NB4 (cell line): ENCODE measurements at regions not wholly inside any gene's neighbourhood (a gene's known extent, or its start where the extent isn't known, plus 50 kb on each side); places are given as distances from the start of the nearest gene placed in this dataset.
"Not testable (repeated sequence)": the region's sequence is repeated elsewhere in the genome, so short reads cannot be mapped to it uniquely, and the experiment has no call there.

Source experiments
- DNase-seq: peaks from one replicate; pipeline ENCODE4 v3.0.0; 2010; ENCODE audit warnings: low read depth
- H3K4me3 ChIP-seq: one replicate; pipeline ENCODE4 v1.5.1; 2011; ENCODE audit warnings: mild to moderate bottlenecking, low read depth, low read length, moderate library complexity
- MYC ChIP-seq: IDR thresholded peaks from 2 replicates; pipeline ENCODE4 v1.6.1; 2011; ENCODE audit warnings: low read depth, low read length
- POLR2A ChIP-seq: IDR thresholded peaks from 2 replicates; pipeline ENCODE4 v1.6.1; 2011; ENCODE audit warnings: mild to moderate bottlenecking; ENCODE audit not compliant: insufficient read length; ENCODE audit errors: extremely low read depth
- TF ChIP-seq, protein P1 (sequence below): IDR thresholded peaks from 2 replicates; pipeline ENCODE4 v1.6.1; 2011; ENCODE audit warnings: low read depth, low read length
- TF ChIP-seq, protein P2 (sequence below): IDR thresholded peaks from one replicate; pipeline ENCODE4 v1.5.1; 2012; ENCODE audit warnings: low read depth, low read length

DNA sequence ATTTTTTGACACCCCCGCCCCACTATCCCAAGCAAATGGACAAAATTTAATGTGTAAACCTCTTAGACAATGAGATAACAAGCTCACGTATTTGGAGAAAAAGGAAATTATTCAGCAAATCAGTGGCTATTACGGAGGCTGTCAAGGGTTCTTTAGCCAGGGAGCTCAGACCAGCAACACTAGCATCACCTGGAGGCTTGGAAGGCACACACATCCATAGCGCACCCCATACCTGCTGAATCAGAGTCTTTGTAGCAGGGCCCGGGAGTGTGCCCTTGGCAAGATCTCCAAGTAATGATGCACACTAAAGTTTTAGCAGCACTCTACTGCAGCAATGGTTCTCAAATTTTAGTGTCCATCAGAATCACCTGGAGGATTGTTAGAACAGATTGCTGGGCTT lies 223.2 kb upstream of the BTBD3 start:
- DNase-seq: no peak
- H3K4me3 ChIP-seq: no peak overlapping the region
- TF ChIP-seq MYC: no peak
- TF ChIP-seq, protein P1, sequence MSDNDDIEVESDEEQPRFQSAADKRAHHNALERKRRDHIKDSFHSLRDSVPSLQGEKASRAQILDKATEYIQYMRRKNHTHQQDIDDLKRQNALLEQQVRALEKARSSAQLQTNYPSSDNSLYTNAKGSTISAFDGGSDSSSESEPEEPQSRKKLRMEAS: no peak
- TF ChIP-seq, protein P2, sequence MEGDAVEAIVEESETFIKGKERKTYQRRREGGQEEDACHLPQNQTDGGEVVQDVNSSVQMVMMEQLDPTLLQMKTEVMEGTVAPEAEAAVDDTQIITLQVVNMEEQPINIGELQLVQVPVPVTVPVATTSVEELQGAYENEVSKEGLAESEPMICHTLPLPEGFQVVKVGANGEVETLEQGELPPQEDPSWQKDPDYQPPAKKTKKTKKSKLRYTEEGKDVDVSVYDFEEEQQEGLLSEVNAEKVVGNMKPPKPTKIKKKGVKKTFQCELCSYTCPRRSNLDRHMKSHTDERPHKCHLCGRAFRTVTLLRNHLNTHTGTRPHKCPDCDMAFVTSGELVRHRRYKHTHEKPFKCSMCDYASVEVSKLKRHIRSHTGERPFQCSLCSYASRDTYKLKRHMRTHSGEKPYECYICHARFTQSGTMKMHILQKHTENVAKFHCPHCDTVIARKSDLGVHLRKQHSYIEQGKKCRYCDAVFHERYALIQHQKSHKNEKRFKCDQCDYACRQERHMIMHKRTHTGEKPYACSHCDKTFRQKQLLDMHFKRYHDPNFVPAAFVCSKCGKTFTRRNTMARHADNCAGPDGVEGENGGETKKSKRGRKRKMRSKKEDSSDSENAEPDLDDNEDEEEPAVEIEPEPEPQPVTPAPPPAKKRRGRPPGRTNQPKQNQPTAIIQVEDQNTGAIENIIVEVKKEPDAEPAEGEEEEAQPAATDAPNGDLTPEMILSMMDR: no peak

DNA sequence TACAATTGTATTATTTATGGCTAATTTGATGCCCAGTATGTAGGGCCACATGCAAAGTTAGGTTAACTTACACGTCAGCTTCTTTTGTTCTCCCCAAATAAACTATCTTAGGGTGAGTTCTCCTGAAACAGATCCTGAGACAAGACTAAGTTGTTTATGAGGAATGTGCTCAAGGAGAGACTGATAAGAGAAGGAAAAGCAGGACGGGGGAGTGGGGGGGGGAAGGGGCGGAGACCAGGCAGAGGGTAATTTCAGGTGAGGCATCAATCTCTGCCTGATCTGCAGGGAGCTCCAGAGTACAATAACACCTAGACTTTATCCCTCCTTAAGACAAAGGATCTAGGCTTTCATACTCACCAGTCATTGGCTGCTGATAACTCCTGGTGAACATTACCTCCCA lies 220.6 kb upstream of the BTBD3 start:
- TF ChIP-seq, protein P1: no peak
- no peak for TF ChIP-seq MYC
- H3K4me3 ChIP-seq: no peak overlapping the region

DNA sequence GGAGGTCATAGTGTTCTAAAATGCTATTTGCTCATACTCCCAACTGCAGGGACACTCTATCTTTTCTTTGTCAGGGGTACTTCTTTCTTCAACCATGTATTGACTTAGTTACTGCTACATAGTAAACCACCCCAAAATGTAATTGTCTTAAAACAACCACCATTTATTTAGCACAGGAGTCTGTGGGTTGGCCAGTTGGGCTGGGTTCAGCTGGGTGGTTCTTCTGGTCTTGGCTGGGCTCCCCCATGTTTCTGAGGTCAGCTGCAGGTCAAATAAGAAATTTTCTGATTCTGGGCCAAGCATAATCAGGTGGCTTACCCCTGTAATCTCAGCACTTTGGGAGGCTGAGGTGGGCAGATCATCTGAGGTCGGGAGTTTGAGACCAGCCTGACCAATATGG lies 220.0 kb upstream of the BTBD3 start:
- no peak for TF ChIP-seq MYC
- TF ChIP-seq, protein P1: no peak
- TF ChIP-seq POLR2A: no peak
- TF ChIP-seq, protein P2: no peak
- H3K4me3 ChIP-seq: no peak overlapping the region
- DNase-seq: no peak

More for the DNA sequence above, 220.6 kb upstream of the BTBD3 start:
- DNase-seq: no peak

DNA sequence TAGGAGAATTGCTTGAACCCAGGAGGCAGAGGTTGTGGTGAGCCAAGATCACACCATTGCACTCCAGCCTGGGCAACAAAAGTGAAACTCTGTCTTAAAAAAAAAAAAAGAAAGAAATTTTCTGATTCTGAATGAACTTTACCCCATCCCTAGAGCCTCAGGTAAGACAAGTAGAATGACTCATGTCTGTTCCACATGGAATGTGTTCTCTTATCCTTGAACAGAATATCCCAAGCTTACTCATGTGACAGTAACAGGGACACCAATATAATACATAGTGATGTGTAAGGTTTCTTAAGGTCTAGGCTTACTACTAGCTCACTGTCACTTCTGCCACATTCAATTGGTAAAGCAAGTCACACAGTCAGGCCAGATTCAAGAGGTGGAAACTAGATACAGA lies 219.6 kb upstream of the BTBD3 start:
- no peak for DNase-seq
- H3K4me3 ChIP-seq: no peak overlapping the region

DNA sequence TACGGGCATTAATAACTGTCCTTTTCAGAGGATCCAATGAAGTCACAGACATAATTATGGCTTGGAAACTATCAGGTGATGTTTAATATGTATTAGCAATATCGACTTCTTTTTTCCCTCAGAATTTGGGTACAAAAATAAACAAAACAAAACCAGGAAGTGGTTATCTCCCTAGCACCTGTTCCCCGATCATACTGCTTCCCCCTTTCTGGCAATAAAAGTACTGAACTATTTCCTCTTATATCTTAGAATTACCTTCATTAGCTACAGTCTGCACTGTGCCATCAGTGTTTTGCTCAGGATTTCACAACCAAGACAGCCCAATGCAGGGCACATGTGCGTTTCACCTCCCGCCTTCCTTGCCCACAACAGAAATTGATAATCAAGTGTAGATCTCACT lies 216.9 kb upstream of the BTBD3 start:
- DNase-seq: peak; percentile 9
- H3K4me3 ChIP-seq: no peak overlapping the region
- TF ChIP-seq MYC (no peak), POLR2A (no peak)
- TF ChIP-seq, protein P1: no peak
- TF ChIP-seq, protein P2: no peak

More for the DNA sequence above, 219.6 kb upstream of the BTBD3 start:
- TF ChIP-seq POLR2A: no peak
- no peak for TF ChIP-seq MYC

DNA sequence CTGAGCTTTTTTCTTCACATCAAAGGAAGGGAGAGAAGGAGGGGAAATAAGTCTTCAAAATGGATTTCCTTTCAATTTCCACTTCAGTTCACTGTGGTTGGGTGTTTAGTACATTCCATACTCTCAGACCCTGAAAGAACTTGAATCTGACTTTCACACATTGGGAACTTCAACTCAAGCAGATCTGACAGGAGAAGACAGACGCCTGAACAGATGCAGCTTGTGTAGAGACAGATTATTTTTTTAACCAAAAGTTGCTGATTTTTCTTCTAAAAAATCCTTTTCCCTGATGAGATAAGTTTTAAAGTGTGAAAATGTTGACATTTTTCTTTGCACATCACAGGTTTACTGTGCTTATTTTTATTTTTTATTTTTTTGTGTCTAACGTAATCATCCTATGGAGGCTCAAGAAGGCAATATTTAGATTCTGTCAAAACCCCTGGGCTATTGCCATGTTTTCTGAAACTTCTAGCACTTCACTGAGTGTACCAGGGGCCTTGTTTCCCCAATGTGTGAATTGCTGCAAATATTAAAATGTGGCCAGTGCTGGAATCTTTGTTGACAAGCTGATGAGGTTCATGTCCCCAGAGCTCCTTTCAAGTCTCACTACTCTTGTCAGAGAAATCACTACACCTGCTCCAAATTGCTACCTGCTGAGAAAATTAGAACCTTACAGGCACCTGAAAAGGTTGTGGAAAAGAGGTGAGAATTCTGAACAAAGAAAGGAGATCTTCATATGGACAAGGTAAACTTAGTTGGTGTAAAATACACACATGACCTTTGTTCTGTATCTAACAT lies 214.8 kb upstream of the BTBD3 start:
- no peak overlapping the region for H3K4me3 ChIP-seq
- DNase-seq: no peak
- TF ChIP-seq, protein P2: no peak
- TF ChIP-seq POLR2A (no peak), MYC (no peak)

DNA sequence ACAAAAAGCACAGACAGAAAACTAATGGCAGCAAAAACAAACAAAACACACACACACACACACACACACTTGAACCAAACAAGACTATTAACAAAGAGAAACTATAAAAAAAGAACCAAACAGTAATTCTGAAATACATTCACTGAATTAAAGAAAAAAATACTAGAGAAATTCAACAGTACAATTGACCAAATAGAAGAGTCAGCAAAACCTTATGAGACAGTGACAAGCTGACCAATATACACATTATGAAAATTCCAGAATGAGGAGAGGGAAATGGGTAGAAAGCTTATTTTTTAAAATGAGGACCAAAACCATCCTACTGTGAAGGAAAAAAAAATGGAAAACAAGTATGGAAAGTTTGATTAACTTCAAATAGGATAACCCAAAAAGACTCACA lies 212.2 kb upstream of the BTBD3 start:
- no peak for DNase-seq
- no peak overlapping the region for H3K4me3 ChIP-seq
- TF ChIP-seq, protein P1: no peak
- TF ChIP-seq MYC: no peak
- no peak for TF ChIP-seq POLR2A
- TF ChIP-seq, protein P2: no peak

DNA sequence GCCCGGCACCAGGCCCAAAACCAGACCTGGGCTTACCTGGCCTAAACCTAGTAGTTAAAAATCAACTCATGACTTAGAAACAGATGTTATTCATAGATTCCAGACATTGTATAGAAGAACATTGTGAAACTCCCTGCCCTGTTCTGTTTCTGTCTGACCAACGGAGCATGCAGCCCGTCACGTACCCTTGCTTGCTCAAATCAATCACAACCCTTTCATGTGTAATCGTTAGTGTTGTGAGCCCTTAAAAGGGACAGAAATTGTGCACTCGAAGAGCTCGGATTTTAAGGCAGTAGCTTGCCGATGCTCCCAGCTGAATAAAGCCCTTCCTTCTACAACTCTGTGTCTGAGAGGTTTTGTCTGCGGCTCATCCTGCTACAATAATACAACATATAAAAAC lies 209.5 kb upstream of the BTBD3 start:
- not testable (repeated sequence) for DNase-seq, H3K4me3 ChIP-seq
